GM19025 (cell line): ENCODE measurements at regions not wholly inside any gene's neighbourhood (a gene's known extent, or its start where the extent isn't known, plus 50 kb on each side); places are given as distances from the start of the nearest gene placed in this dataset.

Experiments used
- ATAC-seq: cut with Tn5 transposase; IDR thresholded peaks from one replicate; pipeline ENCODE4 v1.9.1; 2021; ENCODE audit warnings: mild to moderate bottlenecking, low read depth, moderate library complexity; ENCODE audit not compliant: unreplicated experiment

GRCh38 chr2:7891312-7891711 lies 790.5 kb upstream of the ID2 start:
- ATAC-seq = no peak

- ATAC-seq = no peak
These were observed 786.6 kb upstream of the ID2 start for GRCh38 chr2:7895289-7895688.

GRCh38 chr2:7896940-7897487 lies 784.8 kb upstream of the ID2 start:
- no peak for ATAC-seq

GRCh38 chr2:7899241-7899640 lies 782.6 kb upstream of the ID2 start:
- ATAC-seq = no peak

- no peak for ATAC-seq
These were observed 781.9 kb upstream of the ID2 start for GRCh38 chr2:7899923-7900322.

- ATAC-seq = no peak
These were observed 781.3 kb upstream of the ID2 start for GRCh38 chr2:7900593-7900992.

GRCh38 chr2:7902251-7902765 lies 779.5 kb upstream of the ID2 start:
- ATAC-seq = no peak

GRCh38 chr2:7904319-7904718 lies 777.5 kb upstream of the ID2 start:
- ATAC-seq = no peak

- no peak for ATAC-seq
These were observed 776.1 kb upstream of the ID2 start for GRCh38 chr2:7905756-7906155.

GRCh38 chr2:7906431-7906830 lies 775.4 kb upstream of the ID2 start:
- no peak for ATAC-seq

- no peak for ATAC-seq
These were observed 774.8 kb upstream of the ID2 start for GRCh38 chr2:7907041-7907440.

- ATAC-seq = no peak
These were observed 771.1 kb upstream of the ID2 start for GRCh38 chr2:7910752-7911151.

- ATAC-seq = no peak
These were observed 770.7 kb upstream of the ID2 start for GRCh38 chr2:7911196-7911595.

GRCh38 chr2:7913974-7914373 lies 767.9 kb upstream of the ID2 start:
- ATAC-seq = no peak

- no peak for ATAC-seq
These were observed 766.4 kb upstream of the ID2 start for GRCh38 chr2:7915302-7916091.

GRCh38 chr2:7916670-7917069 lies 765.2 kb upstream of the ID2 start:
- ATAC-seq = no peak

GRCh38 chr2:7919510-7919909 lies 762.3 kb upstream of the ID2 start:
- no peak for ATAC-seq

GRCh38 chr2:7924023-7924762 lies 757.7 kb upstream of the ID2 start:
- ATAC-seq = no peak

- ATAC-seq = no peak
These were observed 756.4 kb upstream of the ID2 start for GRCh38 chr2:7925506-7925905.

GRCh38 chr2:7927691-7928090 lies 754.2 kb upstream of the ID2 start:
- ATAC-seq = no peak

GRCh38 chr2:7929281-7929680 lies 752.6 kb upstream of the ID2 start:
- no peak for ATAC-seq
